Activated T-cell treated with anti-CD3 and anti-CD28 coated beads for 24 hours (primary cell): ENCODE measurements at regions not wholly inside any gene's neighbourhood (a gene's known extent, or its start where the extent isn't known, plus 50 kb on each side); places are given as distances from the start of the nearest gene placed in this dataset.

ENCODE experiments used
- DNase-seq: peaks from one replicate; pipeline ENCODE4 v3.0.0-alpha.2; 2020; ENCODE audit warnings: low read depth

- DNase-seq = no peak
Measured at GRCh38 chr3:113051787-113052186, 61.0 kb downstream of the GTPBP8 start.

DNA sequence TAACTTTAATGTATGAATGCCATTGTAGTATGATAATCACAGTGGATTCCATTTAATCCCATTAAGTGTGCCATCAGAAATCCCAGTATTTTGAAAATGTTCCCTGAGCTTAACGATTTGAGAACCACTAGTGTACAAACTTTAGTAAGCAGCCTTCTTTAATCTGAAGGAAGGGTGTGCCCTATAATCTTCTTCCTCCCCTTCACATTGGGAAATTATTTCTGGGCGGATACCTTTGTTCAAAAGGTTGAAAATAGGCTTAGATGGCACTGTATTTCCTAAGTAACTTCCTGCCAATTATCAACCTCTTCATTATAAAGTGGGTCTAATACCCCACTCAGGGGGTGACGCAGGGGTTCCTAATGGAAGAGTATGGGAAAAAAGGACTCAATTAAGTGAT lies 62.4 kb downstream of the GTPBP8 start:
- no peak for DNase-seq

- DNase-seq = no peak
Measured at GRCh38 chr3:113054552-113054951, 63.8 kb downstream of the GTPBP8 start.

DNA sequence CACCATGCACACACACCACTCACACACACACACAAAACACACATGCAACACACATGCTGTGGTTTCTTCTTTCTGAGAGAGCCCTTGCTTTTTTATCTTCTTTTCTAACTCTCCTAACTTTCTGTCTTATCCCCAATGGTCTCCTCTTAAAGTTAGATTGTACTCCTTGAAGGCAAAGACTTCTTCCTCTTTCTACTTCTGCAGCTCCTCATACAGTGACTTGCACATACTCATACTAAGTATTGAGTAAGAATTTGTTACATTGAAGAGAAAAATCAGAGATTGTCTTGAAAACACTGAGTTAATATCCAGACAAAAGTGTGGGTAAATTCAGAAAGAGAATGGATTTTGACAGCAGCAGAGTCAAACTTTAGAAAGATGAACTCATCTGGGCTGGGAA lies 64.4 kb downstream of the GTPBP8 start:
- DNase-seq = no peak

- no peak for DNase-seq
Measured at GRCh38 chr3:113055961-113056360, 65.2 kb downstream of the GTPBP8 start.

DNA sequence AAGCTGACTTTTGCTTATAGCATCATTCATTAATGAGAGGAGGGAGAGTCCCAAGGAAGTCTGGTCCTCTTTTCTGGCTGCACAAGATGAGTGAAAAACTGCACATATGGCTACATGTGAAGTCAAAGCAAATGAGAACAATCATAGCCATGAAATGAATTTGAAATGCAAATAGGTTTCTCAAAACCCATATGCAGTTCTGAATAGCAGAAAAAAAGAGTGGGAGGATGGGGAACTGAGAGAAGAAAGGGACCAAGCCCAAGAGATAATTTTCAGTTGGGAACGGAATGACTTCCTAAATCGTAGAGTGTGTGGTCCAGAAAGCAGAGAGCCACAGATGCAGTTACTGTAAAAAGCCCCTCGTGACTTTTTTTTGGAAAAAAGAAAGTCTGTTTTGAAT lies 66.3 kb downstream of the GTPBP8 start:
- DNase-seq = no peak

DNA sequence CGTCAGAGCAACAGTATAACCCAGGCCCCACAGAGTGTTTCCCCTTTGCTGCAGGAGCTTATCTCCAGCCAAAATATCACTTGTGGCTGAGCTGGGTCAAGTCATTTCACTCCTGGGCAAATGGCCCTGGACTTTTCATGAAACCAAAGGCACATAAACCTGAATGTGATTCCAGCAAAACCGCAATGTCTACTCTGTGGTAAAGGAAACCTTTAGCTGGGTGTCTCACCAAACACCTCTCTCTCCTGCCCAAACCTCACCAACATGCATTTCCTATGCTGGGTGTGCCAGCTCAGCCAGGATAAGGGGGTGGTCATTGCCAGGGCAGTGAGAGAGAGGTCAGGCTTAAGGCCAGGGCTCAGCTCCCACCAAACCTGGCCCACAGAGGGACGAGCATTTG lies 67.4 kb downstream of the GTPBP8 start:
- DNase-seq = no peak

DNA sequence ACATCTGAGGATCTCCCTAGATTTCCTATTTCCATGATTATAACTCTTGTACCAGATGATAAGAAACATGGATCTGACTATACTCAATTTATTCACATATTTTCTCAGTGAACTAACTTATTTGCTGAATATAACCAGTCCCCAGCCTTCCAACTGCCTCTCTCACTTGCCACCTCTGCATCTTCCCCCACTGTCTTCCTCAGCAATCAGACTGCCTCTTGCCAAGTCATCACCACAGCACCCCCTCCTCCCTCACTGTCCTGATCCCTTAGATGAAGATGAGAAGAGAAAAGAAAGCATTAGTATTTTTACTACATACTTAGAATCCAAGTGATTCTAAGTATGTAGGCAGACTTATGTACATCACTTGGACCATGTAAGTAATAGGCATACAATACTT lies 71.9 kb downstream of the GTPBP8 start:
- DNase-seq = no peak

DNA sequence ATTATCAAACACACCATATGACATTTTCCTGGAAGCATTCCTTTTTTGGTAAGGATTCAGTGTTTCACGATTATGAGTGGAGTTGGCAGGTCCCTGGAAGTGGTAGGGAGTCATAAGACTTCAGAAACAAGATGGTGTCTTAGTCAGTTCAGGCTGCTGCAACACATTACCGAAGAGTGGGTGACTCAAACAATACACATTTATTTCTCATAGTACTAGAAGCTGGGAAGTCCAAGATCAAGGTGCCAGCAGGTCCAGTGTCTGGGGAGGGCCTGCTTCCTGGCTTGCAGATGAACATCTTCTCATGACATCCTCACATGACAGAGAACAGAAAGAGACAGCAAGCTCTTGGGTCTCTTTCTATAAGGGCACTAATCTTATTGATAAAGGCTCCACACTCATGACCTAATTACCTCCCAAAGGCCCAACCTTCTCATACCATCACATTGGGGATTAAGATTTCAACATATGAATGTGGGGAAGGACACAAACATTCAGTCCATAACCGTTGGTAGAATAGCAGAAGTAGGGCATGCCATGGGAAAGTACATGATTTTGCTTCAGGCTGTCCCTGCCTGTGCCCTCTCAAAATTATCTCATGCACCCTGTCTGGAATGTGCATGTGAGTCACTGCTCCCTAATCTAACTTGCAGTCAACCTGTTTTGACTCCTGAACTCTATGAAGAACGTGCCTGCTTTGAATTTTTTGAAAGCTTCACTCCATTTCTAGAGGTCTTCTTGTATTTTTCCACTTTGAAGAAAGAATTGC lies 72.5 kb downstream of the GTPBP8 start:
- DNase-seq = no peak

DNA sequence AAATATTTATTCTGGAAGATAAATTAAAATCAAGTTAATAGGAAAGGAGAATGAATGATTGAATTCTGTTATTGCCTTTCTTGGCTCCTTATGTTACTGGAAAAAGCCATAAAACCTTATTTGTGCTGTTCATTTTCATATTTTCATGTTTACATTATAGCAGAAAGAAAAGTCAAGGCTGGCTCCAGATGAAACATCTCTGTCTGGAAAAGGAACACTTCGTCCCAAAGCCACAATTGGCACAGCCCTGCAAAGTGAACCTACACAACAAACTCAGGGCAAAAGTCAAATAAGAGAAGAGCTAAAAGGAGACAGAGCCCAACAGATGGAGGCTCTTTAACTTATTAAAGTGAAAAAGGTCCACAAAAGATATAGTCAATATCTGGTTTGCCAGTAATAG lies 73.4 kb downstream of the GTPBP8 start:
- no peak for DNase-seq

DNA sequence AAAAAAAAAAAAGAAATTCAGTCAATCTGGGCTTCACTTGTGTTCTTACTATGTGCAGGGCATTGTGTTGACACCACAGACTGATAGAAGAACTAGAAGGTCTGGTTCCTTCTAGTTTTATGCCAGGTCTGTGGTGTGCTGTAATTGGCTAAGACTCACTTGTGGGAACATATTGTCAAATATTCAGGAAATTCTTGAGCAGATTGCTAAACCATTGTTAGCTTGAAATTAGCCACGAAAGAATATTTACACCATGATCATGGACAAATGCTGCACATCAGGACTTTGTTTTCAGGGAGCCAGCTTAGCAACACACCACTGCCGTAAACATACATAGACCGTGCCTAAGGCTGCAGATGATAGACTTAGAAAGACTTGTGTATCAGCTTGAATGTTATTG lies 74.6 kb downstream of the GTPBP8 start:
- DNase-seq = no peak

DNA sequence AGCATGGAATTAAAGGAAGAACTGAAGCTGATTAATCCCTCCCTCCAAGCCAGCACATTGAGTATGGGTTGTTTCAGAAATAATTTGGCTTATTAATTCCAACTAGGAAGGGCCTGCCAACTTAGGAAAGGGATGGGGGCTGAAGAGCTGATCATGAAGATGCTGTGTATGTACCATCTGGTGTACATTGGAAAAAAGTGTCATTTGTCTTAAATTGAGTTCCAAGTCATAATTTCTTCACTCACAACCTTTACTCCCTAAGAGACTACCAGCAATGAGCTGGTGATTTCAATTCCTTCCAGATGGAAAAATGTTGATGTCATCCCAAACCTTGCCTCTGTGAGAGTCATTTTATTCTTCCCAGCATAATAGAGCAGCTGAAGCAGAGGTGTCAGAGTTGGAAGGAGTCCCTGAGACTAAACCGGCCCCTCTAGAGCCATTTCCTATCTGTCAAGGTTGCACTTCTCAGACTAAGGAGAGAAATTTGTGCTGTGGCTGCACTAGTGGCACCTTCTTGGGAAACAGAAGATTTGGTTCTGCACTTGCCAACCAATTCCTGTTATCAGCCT lies 79.4 kb downstream of the GTPBP8 start:
- no peak for DNase-seq

DNA sequence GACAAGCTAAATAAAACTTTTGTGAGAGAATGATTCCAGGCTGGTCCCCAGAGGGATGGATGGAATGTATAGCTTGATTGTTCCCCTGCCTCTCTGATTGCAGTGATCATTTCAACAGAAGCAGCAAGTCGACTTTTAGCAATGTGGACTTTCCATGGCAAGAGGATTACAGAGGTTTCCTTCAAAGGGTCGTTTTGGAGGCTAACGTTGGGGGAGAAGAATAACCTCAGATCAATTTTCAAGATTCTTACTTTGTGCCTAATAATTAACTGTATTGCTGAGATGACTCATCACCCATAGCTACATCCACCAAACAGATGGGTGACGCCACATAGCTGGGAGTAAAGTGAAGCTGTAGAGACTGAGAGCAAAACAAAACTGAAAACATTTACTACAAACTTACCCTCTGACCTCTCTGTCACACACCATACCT lies 79.9 kb downstream of the GTPBP8 start:
- no peak for DNase-seq

DNA sequence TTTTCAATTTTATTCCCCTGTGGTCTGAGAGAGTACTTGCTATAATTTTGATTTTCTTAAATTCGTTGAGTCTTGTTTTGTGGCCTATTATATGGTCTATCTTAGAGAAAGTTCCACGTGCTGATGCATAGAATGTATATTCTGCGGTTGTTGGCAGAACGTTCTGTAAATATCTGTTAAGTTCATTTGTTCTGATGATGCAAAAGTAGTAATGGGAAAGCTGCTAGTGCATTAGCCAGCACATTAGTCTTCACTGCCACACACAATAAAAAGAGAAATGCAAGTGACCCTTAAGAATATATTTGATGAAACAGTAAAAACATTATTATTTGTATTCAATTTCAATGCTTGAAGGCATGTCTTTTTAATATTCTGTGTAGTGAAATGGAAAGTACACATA lies 84.8 kb downstream of the GTPBP8 start:
- DNase-seq = no peak

DNA sequence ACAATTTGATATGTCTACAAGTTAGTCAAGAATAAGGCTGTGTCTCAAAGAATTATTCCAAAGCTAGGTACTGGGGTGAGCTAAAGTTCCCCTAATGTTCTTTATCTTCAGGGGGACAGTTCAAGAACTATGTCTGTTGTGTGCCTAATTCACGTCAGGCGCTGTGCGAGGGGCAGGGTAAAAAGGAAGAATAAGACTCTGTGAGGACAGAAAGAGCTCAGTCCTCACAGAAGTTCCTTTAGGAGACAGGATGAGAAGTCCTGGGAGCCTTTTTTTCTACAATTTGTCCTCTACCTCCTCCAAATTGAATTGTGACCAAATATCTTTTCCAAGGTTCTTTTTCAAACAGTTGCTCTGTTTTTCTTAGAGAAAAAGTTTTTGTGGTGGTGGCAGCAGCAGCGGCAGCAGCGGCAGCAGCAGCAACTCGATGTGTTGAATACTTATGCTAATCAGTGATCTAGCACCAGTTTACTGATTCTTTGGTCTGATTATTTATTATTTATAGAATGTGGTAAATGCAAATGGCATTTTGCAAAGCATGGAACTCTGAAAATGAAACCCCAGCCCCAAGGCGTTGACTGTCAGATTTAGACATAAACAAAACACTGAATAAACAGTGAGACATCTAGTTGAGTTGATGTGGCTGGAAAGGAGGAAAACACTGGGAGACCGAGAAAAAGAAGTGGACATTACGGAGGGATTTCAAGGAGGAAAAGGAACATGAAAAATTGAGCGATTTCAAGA lies 88.6 kb downstream of the GTPBP8 start:
- no peak for DNase-seq

DNA sequence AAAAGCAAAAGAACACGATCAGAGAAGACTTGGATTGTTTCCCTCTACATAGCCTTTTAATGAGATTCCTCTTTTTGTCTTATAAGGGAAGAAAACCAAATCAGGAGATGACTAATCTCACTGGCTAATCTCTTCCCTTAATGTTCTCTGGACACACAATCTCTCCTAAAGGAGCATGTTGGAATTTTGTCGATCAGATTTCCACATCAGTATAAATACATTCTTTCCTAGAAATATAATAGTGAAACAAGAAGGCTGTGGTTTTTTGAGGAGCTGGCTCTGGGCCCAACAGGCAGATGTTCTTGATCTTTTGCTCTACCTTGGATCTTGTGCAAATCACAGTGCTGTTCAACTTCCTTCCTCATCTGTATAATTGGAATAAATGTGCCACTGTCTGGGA lies 94.0 kb downstream of the GTPBP8 start:
- DNase-seq = no peak

DNA sequence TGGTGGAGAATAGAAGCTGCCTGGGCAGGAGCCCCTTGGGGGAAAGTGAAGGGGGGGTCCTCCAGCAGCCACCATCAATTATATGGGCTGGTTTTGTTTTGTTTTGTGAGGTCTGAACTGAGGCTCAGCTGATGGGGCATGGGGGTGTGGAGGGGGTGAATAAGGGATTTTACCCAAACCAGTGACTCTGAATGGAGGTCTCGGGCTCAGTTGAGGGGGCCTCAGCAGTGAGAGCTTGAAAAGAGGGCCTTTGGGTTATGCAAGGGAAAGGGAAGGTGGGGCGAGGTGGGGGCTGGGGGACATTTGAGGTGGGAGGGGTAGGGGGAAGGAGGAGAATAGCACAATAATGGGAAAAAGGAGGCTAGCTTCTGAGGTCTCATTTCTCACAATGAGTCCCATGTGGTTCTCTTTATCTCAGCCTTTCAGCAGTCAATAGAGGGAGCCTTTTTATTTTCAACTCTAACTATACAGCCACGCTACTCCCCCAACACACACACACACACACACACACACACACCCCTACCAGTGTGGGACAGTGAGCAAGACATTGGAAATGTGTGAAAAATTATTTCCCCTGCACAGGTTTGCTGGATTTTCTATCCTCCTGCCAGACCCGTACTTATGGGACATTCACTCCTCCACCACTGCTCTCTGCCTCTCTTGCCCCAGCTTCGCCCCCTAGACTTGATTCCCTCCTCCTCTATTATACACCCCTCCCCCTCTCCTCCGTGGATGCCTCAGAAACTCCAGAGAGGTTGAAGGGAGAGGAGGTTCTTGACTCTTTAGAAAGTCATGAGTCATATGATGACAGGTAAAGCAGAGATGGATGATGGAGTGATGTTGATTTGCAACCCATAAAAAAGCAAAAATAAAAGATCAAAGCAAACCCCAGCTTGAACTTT lies 96.0 kb downstream of the GTPBP8 start:
- DNase-seq = no peak

DNA sequence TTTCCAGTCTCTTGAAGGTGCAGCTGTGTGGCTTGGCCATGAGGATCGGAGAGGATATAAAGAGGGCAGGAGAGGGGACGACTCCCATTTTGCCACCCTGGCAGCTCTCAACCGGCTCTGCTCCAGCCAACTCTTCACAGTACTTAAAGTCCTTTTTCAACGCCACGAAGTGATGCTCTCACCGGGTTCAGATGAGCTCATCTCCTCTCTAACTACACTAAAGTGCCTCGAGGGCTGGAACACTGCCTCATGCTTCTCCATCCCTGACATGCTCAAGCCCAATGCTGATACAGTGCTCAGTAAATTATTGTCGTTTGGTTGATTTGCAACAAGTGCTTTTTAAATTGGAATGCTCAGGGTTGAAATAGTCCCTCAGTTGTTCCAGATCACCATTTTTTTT lies 97.8 kb downstream of the GTPBP8 start:
- no peak for DNase-seq

DNA sequence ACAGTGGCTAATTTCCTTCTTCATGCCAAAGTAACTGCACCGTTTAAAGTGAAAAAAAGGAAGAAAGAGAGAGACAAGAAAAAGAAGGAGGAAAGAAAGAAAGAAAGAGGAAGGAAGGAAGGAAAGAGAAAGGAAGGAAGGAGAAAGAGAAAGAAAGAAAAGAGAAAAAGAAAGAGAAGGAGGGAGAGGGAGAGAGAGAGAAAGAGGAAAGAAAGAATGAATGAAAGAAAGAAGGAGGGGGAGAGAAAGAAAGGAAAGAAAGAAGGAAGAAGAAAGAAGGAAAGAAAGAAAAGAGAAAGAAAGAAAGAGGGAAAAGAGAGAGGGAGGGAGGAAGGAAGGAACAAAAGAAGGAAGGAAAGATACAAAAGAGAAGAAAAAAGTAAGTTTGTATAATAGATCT lies 100.6 kb downstream of the GTPBP8 start:
- DNase-seq = no peak

GRCh38 chr3:113092746-113093145 lies 102.0 kb downstream of the GTPBP8 start:
- no peak for DNase-seq

GRCh38 chr3:113094337-113095221 lies 103.8 kb downstream of the GTPBP8 start:
- DNase-seq = no peak
